ENCODE measurements at regions not wholly inside any gene's neighbourhood (a gene's known extent, or its start where the extent isn't known, plus 50 kb on each side); places are given as distances from the start of the nearest gene placed in this dataset.

DNA sequence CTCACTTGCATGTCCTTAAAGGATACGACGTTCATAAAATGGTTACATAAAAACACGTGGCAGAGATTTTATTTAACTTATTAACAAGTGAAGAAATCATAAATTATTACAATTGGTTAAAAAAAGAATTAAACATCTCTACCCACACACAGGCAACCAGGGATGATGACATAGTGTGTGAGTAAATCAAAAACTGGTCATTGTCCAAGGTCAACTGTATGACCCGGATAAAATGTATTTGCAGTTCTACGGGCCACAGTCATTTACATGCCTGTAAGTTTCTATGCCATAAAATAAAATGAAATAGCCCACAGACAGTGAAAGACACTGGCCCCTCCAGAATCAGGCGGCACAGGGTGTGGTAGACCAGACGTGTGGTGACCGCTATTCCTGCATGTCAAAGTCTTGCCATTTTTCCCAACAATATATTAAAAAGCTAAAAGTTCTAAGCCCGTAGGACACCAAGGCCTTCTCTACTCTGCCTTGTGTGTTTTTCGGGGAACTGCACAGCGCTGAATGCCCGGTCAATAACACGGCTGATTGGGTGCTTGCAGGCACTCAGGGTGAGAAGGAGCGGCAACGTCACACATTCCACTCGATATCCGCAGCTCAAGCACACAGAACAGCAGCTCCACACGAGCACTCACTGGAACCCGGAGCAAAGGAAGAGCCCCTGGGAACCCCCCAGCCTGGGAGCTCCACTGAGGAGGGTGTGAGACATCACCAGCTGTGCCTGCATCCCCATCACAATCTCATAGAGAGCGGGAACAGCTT is 143.3 kb upstream of the PPP2R2D start:
- DNase-seq (ENCODE audit: insufficient read length, low spot score) (no peak), FAIRE-seq (no peak)
- TF ChIP-seq POLR2A (IDR thresholded peaks at IDR 0.05; ENCODE audit: low read depth, low read length) = no peak

- no peak for TF ChIP-seq POLR2A (IDR thresholded peaks at IDR 0.05; ENCODE audit: low read depth, low read length)
- FAIRE-seq = no peak
- no peak for DNase-seq (ENCODE audit: insufficient read length, low spot score)
Observed at GRCh38 chr10:131758062-131758938, 142.5 kb upstream of the PPP2R2D start.

DNA sequence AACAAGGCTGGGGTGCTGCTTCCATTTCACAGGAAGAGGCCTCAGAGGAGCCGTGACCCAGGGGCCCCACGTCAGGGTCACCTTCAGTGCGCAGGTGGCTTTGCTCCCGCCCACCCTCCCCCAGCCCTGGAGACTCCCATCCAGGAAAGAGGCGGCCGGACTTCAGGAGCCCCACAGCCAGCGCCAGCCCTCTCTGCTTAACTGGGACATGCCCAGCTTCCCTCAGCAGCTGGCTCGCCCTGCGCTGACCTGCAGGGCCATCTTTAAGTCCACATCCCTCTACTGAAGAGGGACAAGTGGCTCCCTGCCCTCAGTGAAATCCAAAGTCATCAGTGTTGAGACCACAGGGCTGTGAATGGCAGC is 141.9 kb upstream of the PPP2R2D start:
- no peak for DNase-seq (ENCODE audit: insufficient read length, low spot score)
- TF ChIP-seq POLR2A (IDR thresholded peaks at IDR 0.05; ENCODE audit: low read depth, low read length) = no peak
- no peak for FAIRE-seq

GRCh38 chr10:131759347-131759746 is 141.5 kb upstream of the PPP2R2D start:
- no peak for TF ChIP-seq POLR2A (IDR thresholded peaks at IDR 0.05; ENCODE audit: low read depth, low read length)
- FAIRE-seq (no peak), DNase-seq (ENCODE audit: insufficient read length, low spot score) (no peak)

DNA sequence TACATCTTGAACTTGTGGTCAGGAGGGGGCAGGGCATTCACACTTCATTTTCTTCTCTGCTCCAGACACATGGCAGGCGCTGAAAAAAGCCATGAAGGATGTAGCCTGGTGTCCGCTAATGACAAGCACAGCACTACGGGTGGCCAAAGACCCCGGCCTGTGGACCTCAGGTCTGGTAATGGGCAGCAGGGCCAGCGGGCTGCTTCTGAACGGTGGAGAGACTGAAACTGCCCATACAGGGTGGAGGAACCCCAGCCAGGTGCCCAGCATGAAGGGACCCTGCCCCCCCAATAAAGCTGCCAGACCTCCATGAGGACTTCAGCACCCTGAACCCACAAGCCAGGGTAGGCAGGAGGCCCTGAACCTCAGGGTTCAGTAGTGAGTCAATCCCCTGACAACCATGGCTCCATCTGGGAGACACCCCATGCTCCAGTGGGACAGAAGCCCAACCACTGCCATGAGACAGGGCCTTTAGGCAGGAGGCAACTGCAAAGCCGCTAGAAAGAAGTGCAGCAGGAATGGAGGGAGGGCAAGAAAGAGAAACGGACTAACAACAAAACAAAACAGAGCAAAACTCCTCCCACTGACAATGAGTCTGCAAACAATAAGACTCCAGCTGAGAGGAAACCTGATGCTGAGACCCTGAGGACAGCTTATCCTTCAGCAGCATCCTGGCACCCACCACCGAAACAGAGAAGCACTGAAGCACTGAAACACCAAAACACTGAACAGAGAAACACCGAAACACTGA is 140.2 kb upstream of the PPP2R2D start:
- FAIRE-seq (no peak), DNase-seq (ENCODE audit: insufficient read length, low spot score) (no peak)
- TF ChIP-seq POLR2A (IDR thresholded peaks at IDR 0.05; ENCODE audit: low read depth, low read length) = no peak

DNA sequence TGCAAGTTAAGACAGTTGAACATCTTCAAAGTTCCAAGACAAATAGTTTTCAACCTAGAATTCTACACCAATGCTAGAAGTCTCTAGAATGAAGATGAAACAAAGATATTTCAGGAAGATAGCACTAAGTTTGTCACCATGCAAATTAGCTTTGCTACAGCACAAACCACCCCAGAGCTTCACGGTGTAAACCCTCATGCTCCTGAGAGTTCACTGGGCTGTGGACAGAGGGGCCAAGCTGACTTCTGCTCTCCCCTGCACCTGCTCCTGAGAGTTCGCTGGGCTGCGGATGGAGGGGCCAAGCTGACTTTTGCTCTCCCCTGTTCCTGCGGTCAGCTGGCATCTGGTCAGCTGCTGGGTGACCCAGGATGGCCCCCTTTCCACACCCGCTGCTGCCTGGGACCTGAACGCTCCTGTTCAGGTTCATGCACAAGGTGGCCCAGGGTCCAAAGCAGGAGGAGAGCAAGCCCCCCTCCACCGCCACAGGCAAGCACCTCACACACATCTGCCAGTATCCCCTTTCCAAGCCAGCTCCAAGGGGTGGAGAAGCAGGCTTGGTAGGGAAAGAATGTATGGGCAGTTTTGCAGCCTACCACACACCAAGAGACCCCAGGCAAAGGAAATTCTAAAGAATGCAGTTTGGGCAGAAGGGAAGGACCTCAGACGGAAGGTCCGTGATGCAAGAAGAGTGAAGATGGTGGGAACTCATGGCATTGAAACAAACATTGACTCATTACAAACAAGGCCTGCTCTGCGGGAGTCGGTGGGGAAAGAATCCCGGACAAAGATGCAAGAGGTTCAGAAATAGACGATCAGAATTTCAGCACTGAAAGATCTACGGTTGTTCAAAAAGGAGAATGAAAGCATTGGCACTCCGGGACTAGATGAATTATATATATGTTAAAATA is 137.8 kb upstream of the PPP2R2D start:
- DNase-seq (ENCODE audit: insufficient read length, low spot score) (no peak), FAIRE-seq (no peak)
- no peak for TF ChIP-seq POLR2A (IDR thresholded peaks at IDR 0.05; ENCODE audit: low read depth, low read length)

- FAIRE-seq (no peak), DNase-seq (ENCODE audit: insufficient read length, low spot score) (no peak)
- TF ChIP-seq POLR2A (IDR thresholded peaks at IDR 0.05; ENCODE audit: low read depth, low read length) = no peak
Observed at GRCh38 chr10:131764929-131765328, 135.9 kb upstream of the PPP2R2D start.

DNA sequence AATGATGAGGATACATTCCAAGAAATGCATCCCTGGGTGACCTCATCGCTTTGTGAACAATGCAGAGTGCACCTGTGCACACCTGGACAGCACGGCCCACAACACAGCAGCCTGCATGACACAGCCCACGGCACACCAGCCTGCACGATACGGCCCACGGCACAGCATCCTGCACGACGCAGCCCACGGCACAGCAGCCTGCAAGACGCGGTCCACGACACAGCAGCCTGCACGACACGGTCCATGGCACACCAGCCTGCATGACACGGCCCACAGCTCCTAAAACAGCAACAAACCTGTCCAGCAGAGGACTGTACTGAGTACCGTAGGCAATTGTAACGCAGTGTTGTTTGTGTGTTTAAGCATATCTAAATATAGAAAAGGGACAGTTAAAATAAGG is 134.7 kb upstream of the PPP2R2D start:
- FAIRE-seq (no peak), DNase-seq (ENCODE audit: insufficient read length, low spot score) (no peak)
- no peak for TF ChIP-seq POLR2A (IDR thresholded peaks at IDR 0.05; ENCODE audit: low read depth, low read length)

- FAIRE-seq (no peak), DNase-seq (ENCODE audit: insufficient read length, low spot score) (no peak)
- TF ChIP-seq POLR2A (IDR thresholded peaks at IDR 0.05; ENCODE audit: low read depth, low read length) = no peak
Observed at GRCh38 chr10:131767716-131768115, 133.1 kb upstream of the PPP2R2D start.

GRCh38 chr10:131769571-131770410 is 131.0 kb upstream of the PPP2R2D start:
- TF ChIP-seq POLR2A (IDR thresholded peaks at IDR 0.05; ENCODE audit: low read depth, low read length) = no peak
- FAIRE-seq = no peak
- no peak for DNase-seq (ENCODE audit: insufficient read length, low spot score)

GRCh38 chr10:131770946-131771633 is 129.7 kb upstream of the PPP2R2D start:
- TF ChIP-seq POLR2A (IDR thresholded peaks at IDR 0.05; ENCODE audit: low read depth, low read length) = no peak
- DNase-seq (ENCODE audit: insufficient read length, low spot score) (no peak), FAIRE-seq (no peak)
